ENCODE measurements at regions not wholly inside any gene's neighbourhood (a gene's known extent, or its start where the extent isn't known, plus 50 kb on each side); places are given as distances from the start of the nearest gene placed in this dataset.
"Not testable (repeated sequence)": the region's sequence is repeated elsewhere in the genome, so short reads cannot be mapped to it uniquely, and the experiment has no call there.

DNA sequence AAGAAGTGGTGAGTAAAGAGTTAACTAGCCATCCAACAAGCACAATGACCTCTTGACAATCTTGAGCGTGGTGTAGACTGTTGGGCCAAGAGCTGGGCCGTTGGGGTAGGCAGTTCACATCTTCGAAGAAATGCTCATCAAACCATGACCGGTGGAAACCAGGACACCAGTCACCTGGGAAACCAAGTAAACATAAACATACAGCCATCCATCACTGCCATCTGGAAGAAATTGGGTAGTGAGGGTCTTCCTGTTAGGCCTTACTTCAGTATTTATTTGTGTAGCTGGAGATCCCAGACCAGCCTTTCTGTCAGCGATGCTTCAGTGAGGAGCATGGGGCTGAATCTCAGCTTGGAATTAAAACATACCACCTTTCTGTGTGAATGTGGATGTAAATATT, 108.1 kb upstream of the HAO2 start:
- TF ChIP-seq, protein P1, sequence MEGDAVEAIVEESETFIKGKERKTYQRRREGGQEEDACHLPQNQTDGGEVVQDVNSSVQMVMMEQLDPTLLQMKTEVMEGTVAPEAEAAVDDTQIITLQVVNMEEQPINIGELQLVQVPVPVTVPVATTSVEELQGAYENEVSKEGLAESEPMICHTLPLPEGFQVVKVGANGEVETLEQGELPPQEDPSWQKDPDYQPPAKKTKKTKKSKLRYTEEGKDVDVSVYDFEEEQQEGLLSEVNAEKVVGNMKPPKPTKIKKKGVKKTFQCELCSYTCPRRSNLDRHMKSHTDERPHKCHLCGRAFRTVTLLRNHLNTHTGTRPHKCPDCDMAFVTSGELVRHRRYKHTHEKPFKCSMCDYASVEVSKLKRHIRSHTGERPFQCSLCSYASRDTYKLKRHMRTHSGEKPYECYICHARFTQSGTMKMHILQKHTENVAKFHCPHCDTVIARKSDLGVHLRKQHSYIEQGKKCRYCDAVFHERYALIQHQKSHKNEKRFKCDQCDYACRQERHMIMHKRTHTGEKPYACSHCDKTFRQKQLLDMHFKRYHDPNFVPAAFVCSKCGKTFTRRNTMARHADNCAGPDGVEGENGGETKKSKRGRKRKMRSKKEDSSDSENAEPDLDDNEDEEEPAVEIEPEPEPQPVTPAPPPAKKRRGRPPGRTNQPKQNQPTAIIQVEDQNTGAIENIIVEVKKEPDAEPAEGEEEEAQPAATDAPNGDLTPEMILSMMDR (IDR thresholded peaks at IDR 0.05): no peak
- TF ChIP-seq EP300 (IDR thresholded peaks at IDR 0.05) (no peak), POLR2A (IDR thresholded peaks at IDR 0.05) (no peak), POLR2AphosphoS5 (IDR thresholded peaks at IDR 0.05) (no peak)
- no peak for ATAC-seq
- WGBS, 2 donors (ENCODE audit: low coverage in 1 of 2): 22 to 30% methylated on average over 4 to 5 of the region's 5 CpGs
- Histone ChIP-seq H3K27me3 (no peaks in the 10 kb centered on the region), H3K36me3 (no peaks in the 10 kb centered on the region), H3K4me1 (no peaks in the 10 kb centered on the region), H3K4me3 (no peak overlapping the region), H3K27ac (no peak overlapping the region), H3K9me3 (no peaks in the 10 kb centered on the region)

DNA sequence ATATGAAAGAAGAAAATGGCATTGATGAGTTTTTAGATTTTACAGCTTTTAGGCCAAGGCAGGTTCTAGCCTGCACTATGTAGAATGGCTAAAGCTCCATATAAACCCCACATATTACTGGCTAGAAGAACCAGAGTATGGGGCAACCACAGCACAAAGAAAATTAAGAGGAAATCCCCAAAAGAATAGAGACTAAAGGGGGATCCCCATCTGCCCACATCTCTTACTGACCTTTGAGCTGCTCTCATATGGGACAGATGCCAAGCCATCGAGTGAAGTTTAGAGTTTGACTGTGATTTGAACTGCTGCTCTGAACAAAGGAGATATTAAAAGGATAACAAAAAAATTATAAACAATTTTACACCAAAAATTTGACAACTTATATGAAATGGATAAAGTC, 102.2 kb upstream of the HAO2 start:
- no peaks in the 10 kb centered on the region for H3K27me3 ChIP-seq
- H3K27ac ChIP-seq: no peak overlapping the region
- H3K4me3 ChIP-seq: no peak overlapping the region
- 8 to 50% methylated on average over 1 of the region's 1 CpG for WGBS, 2 donors (ENCODE audit: low coverage in 1 of 2)
- H3K9me3 ChIP-seq: no peaks in the 10 kb centered on the region
- H3K36me3 ChIP-seq: no peaks in the 10 kb centered on the region
- no peak for ATAC-seq
- TF ChIP-seq, protein P1 (IDR thresholded peaks at IDR 0.05): no peak
- TF ChIP-seq EP300 (IDR thresholded peaks at IDR 0.05) (no peak), POLR2AphosphoS5 (IDR thresholded peaks at IDR 0.05) (no peak), POLR2A (IDR thresholded peaks at IDR 0.05) (no peak)
- H3K4me1 ChIP-seq: no peaks in the 10 kb centered on the region

DNA sequence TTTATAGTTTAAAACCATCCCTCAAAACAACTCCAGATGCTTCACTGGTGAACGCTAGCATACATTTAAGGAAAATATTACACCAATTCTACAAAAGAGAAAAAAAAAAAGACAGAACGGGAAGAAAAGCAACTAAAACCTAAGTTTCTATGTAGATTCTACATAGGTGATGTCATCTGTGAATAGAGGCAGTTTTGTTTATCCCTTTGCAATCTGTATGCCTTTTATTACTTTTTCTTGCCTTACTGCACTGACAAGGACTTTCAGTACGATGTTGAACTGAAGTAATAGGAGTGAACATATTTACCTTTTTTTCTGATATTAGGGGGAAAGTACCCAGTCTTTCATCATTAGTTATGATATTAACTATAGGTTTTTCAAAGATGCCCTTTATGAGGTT, 101.7 kb upstream of the HAO2 start:
- TF ChIP-seq EP300 (IDR thresholded peaks at IDR 0.05) (no peak), POLR2AphosphoS5 (IDR thresholded peaks at IDR 0.05) (no peak), POLR2A (IDR thresholded peaks at IDR 0.05) (no peak)
- TF ChIP-seq, protein P1 (IDR thresholded peaks at IDR 0.05): no peak
- H3K4me1 ChIP-seq: no peaks in the 10 kb centered on the region
- WGBS, 2 donors (ENCODE audit: low coverage in 1 of 2): 64 to 80% methylated on average over 2 to 3 of the region's 3 CpGs

DNA sequence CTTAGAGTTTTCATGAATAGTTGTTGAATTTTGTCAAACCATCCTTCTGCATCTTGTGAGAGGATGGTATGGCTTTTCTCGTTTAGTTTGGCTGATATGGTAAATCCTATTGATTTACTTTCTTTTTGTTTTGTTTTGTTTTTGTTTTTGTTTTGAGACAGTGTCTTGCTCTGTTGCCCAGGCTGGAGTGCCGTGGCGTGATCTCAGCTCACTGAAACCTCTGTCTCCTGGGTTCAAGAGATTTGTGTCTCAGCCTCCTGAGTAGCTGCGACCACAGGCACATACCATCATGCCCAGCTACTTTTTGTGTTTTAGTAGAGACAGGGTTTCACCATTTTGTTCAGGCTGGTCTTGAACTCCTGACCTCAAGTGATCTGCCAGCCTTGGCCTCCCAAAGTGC, 101.3 kb upstream of the HAO2 start:
- not testable (repeated sequence) for H3K9me3 ChIP-seq, H3K27me3 ChIP-seq, H3K36me3 ChIP-seq, H3K4me1 ChIP-seq, H3K4me3 ChIP-seq, H3K27ac ChIP-seq, ATAC-seq
- 86 to 91% methylated on average over 1 to 4 of the region's 4 CpGs for WGBS, 2 donors (ENCODE audit: low coverage in 1 of 2)

More for the DNA sequence above, 101.7 kb upstream of the HAO2 start:
- H3K4me3 ChIP-seq: no peak overlapping the region
- no peaks in the 10 kb centered on the region for H3K27me3 ChIP-seq
- H3K36me3 ChIP-seq: no peaks in the 10 kb centered on the region
- H3K9me3 ChIP-seq: no peaks in the 10 kb centered on the region
- H3K27ac ChIP-seq: no peak overlapping the region
- ATAC-seq: no peak

DNA sequence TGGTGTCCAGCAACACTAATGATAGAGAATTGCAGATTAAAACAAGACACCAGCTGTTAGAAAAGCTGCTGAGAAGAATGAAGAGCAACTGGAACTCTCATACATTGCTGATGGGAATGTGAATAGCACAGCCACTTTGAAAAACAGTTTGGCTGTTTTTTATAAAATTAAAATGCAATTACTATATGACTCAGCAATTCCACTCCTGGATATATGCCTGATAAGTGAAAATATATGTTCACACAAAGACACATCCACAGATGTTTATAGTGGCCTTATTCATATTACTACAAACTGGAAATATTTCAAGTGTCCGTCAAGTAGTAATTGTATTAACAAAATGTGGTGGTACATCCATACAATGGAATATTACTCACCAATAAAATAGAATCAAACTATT, 99.7 kb upstream of the HAO2 start:
- no peaks in the 10 kb centered on the region for H3K9me3 ChIP-seq
- H3K36me3 ChIP-seq: no peaks in the 10 kb centered on the region
- WGBS, 2 donors (ENCODE audit: low coverage in 1 of 2): 80 to 86% methylated on average over 1 of the region's 1 CpG
- no peaks in the 10 kb centered on the region for H3K4me1 ChIP-seq
- no peak for TF ChIP-seq POLR2AphosphoS5 (IDR thresholded peaks at IDR 0.05)
- TF ChIP-seq, protein P1 (IDR thresholded peaks at IDR 0.05): no peak
- TF ChIP-seq POLR2A (IDR thresholded peaks at IDR 0.05): no peak
- TF ChIP-seq EP300 (IDR thresholded peaks at IDR 0.05): no peak
- ATAC-seq: no peak
- H3K4me3 ChIP-seq: no peak overlapping the region
- no peak overlapping the region for H3K27ac ChIP-seq
- H3K27me3 ChIP-seq: no peaks in the 10 kb centered on the region

Data from gastroesophageal sphincter (tissue), 4 donors.